GM21381 (cell line): ENCODE measurements at regions not wholly inside any gene's neighbourhood (a gene's known extent, or its start where the extent isn't known, plus 50 kb on each side); places are given as distances from the start of the nearest gene placed in this dataset.
"Not testable (repeated sequence)": the region's sequence is repeated elsewhere in the genome, so short reads cannot be mapped to it uniquely, and the experiment has no call there.

Source experiments
- ATAC-seq: cut with Tn5 transposase; IDR thresholded peaks from one replicate; pipeline ENCODE4 v1.9.1; 2021; ENCODE audit warnings: mild to moderate bottlenecking, moderate library complexity; ENCODE audit not compliant: unreplicated experiment

GRCh38 chr1:172833954-172834353 lies 175.1 kb downstream of the FASLG start:
- ATAC-seq: no peak

- no peak for ATAC-seq
Measured at GRCh38 chr1:172834609-172835008, 175.7 kb downstream of the FASLG start.

DNA sequence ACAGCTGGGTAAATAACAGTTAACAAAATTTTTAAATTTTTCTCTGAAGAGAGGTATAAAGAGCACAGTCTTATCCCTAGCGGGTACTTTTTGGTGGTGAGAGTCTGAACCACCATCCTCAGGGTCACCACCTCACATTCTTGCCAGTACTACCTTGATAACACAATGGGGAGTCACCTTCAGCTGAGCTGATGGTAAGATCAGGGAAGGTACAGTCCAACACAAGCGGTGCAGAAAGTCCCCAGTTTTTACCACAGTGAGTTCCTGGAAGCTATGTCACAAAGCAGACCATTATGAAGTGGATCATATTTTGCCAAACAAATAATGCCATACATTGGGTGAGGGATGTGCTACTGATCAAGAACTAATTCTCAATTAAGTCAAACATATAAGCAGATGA lies 176.9 kb downstream of the FASLG start:
- ATAC-seq: no peak

DNA sequence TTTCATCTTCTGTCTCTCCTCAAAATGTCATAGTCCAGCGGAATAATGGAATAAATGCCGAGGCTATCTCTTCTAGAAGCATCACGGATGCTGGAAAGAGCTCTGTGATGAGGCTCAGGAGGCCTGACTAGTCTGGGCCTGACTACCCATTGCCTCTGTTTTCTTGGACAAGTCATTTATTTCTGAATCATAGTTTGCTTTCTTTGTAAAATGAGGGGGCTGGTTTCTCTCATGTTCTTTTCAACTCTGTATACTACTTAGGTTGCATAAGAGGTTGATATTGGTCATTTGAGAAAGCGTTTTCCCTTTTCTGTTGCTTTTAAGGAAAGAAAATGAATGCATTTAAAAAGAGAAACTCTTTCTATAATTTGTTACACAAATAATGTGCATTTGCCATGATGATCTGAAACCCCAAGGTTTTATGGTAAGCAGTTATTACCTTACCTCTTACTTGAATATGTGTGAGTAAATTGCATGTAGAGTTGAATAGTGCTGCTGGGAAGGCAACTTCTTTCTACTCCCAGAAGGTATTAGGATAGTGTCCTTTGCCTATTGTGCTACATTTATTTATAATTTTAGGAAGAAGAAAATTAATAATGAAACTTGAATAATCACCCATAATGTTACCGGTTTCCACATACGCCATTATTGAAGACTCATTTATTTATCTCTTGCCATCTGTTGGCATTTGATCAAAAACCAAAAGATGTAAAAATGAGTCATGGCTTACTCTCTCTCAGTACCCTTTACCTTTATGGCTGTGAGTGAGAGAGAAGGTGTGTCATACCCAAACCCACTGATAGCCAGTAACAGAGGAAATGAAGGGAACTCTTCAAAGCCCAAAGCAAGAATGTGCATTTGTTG lies 179.1 kb downstream of the FASLG start:
- no peak for ATAC-seq

GRCh38 chr1:172838680-172839313 lies 179.9 kb downstream of the FASLG start:
- no peak for ATAC-seq

DNA sequence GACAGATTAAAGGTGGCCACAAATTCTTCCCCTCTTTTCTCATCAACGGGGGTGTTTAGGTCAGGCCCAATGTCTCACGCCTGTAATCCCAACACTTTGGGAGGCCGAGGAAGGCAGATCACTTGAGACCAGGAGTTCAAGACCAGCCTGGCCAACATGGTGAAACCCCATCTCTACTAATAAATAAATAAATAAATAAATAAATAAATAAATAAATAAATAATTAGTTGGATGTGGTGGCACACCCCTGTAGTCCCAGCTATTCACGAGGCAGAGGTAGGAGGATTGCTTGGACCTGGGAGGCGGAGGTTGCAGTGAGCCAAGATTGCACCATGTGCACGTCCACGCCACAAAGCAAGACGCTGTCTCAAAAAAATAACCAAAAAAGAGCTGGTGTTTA lies 180.7 kb downstream of the FASLG start:
- not testable (repeated sequence) for ATAC-seq

DNA sequence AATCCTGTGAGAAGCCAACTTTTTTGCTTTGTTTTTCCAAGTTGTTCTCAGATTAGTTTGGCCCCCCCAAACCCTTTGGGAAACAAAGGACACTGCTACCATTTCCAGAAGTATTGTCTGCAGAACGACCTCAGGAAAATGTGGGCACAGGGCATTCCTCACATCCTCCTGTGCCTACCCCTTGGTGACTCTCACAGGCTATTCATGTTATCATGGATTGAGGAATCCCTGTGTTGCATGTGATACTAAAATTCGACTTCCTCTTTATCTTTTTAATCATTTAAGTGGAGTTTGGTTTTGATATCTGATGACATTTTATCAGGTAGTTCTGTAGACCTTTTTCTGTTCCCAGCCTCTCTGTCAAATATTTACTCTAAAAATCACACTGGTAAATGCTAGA lies 184.5 kb downstream of the FASLG start:
- no peak for ATAC-seq

DNA sequence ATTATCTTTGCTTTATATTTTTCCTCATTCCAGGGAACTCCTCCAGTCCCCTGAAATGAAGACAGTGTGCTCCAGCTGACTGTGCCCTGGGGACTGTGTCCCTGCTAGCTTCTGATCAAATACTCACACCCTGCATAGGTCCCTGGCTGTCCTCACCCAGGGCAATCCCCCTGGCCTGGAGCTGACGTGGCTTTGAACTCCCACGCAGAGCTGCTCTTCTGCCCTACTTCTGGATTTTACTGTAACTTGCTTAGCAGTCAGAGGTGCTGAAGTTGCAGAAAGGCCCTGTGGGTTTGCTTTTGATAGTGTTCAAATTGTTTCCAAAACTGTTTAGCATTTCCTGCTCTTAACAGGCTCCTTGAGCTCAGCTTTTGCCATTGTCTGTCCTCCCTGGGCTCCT lies 186.5 kb downstream of the FASLG start:
- no peak for ATAC-seq

- ATAC-seq: no peak
Measured at GRCh38 chr1:172845865-172846264, 187.0 kb downstream of the FASLG start.

DNA sequence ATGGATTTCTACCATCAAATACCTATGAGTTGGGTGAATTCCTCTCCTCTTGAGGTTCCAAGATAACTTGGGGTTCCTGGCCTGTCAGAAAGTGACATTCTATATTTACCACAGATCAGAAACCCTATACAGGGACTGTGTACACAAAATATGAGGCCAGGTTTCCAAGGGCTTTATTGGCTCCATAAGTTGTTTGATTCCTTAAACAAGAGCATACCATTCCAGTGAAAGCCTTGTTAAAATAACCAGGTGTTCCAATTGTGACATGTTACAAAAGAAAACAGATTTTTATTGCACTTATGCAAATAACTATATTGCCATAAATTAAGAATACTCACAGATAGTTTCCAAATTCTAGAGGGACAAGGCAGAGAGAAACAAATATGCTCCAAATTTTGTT lies 188.9 kb downstream of the FASLG start:
- not testable (repeated sequence) for ATAC-seq

- no peak for ATAC-seq
Measured at GRCh38 chr1:172849653-172850052, 190.8 kb downstream of the FASLG start.

DNA sequence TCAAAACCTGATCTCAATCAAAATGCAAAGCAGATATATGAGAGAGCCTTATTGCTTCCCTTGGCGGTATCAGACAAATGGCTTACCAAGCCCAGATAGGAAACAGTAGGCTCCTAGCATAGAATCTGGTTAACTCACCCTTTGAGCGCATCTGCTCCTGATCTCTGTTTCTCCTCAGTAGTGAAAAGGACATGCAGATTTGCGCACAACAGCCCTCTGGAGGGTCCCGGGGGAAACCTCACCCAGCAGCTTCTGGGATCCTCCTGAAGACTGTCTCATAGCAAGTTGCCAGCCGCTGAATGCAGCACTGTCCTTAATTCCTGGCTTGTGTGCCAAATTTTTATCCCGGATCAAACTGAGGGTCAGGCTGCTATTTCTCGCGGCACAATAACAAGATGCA lies 192.2 kb downstream of the FASLG start:
- ATAC-seq: no peak

DNA sequence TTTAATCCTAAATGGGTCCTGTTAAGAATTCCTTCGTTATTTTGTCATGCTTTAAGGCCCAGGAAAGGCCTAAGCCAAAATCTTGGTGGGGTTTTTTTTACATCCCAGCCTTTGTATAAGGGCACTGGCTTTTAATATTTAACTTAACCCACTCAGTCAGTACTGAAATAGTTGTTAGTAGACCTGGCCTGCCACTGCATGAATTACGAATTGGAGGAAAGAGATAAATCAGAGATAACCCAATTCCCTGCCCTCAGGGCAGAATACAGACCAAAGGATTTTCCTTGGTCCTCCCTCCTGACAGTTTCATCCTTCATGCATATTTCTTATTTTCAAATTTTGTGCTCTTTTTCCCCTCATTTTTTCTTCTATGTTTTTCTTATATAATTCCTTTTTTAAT lies 193.0 kb downstream of the FASLG start:
- no peak for ATAC-seq

DNA sequence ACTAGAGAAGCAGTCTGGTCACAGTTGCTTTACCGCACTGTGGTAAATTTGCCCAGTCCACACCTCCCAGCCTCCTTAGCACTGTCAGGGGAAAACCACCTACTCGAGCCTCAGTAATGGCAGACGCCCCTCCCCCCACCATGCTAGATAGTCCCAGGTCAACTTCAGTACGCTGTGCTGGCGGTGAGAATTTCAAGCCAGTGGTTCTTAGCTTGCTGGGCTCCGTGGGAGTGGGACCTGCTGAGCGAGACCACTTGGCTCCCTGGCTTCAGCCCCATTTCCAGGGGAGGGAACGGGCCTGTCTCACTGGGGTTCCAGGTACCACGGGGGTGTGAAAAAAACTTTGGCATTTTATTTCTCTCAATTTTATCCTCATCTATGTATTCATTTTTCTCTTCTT lies 194.8 kb downstream of the TNFSF18 start:
- ATAC-seq: not testable (repeated sequence)

DNA sequence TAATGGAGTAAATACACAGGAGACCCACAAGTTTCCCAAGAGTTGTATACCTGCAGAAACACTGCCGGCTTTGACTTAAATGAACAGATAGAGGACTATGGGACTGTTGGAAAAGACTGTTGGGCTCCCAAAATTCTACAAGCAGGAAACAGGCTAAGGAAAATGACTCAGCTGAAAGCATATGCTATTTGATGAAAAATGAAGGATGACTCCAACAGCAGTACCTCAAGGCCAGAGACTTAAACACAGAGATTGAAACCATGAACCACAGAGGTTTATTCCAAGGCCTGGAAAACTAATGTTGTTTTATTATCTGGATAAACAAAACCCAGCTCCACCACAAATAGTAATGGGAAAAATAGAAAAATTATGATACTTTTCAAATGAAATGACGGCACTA lies 187.7 kb downstream of the TNFSF18 start:
- no peak for ATAC-seq

DNA sequence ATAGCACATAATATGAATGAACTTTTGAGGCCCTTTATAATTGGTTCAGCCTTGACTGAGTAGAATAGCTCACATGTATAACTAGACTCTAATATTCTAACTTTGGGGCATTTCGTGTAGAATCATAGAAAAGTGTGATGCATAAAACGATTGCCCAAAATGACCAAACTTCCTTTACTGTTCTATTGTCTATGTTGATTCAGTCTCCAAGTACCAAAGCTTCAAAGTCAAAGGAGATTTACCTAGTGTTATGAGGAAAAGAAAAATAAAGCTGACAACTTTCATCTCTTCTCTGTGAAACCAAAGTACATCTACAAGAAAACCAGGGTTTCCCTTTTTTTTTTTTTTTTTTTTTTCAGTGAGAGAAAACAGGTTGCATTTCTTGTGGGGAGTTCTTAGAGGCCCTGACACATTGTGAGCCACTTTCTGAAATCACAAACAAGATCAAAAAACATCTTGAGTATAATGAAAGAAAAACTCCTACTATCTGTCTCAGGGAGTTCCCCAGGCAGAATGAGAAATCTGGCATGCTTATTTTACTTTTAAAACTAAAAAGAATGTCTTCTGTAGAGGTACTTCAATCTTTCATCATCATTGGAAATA lies 183.4 kb downstream of the TNFSF18 start:
- ATAC-seq: no peak

GRCh38 chr1:172870901-172871606 lies 179.7 kb downstream of the TNFSF18 start:
- no peak for ATAC-seq

GRCh38 chr1:172874950-172875349 lies 175.8 kb downstream of the TNFSF18 start:
- ATAC-seq: no peak

DNA sequence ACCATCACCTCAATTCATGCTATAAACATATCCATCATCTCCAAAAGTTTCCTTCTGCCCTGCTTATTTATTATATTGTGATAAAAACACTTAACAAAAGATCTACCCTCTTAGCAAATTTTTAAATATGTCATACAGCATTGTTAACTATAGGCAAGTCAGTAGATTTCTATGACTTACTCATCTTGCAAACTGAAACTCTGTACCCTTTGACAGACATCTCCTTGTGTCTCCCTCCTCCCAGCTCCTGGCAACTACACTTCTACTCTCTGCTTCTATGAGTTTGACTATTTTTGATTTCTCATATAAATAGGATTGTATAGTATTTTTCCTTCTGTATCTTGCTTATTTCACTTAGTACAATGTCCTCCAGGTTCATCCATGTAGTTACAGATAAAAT lies 174.8 kb downstream of the TNFSF18 start:
- ATAC-seq: no peak

DNA sequence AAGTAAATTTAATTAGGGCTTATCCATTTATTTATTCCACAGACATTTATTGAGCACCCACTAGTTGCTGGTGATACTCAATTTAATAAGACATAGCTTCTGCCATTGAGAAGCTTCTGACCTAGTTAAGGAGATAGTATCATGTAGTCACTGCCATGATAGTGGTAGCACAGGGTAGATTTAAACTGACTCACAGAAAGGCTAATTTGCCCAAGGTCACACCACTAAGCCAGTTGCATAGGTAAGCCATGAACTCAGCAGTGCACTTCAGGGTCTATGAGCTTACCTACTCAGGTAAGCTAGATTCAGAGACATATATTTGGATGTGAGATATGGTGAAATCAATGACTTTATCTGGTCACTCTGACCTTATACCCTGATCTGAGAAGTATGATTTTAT lies 168.4 kb downstream of the TNFSF18 start:
- ATAC-seq: no peak

DNA sequence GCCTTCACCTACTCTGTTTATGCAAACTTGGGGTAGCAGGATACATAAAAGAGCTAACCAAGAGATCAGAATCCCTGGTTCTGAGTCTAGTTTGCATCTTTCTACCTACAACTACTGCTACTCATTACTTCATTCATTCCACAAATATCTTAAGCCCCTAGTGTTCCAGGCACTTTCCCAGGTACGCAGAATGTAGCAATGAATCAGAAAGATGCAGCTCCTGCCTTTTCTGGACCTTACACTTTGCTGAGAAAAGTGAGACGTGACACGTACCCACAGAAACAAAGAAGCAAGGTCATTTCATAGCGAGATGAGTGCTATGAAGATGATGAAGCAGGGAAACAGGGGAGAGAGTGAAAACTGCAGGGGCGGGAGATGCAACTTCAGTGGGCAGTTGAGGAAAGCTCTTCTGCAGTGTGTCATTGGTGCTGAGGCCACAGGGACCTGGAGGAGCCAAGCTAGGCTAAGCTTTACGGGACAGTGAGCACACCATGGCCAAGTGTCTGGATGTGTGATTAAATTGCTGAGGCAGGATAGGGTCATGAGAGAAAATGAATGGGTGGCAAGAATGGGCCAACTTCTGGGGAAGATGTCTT lies 167.9 kb downstream of the TNFSF18 start:
- no peak for ATAC-seq
